ENCODE measurements at regions not wholly inside any gene's neighbourhood (a gene's known extent, or its start where the extent isn't known, plus 50 kb on each side); places are given as distances from the start of the nearest gene placed in this dataset.

GRCh38 chr16:79543219-79543618, 57.3 kb downstream of the MAF start:
- DNase-seq, result no peak

GRCh38 chr16:79542237-79542774, 58.2 kb downstream of the MAF start:
- no peak for DNase-seq

- DNase-seq, result no peak
Observed at GRCh38 chr16:79540825-79541595, 59.5 kb downstream of the MAF start.

DNA sequence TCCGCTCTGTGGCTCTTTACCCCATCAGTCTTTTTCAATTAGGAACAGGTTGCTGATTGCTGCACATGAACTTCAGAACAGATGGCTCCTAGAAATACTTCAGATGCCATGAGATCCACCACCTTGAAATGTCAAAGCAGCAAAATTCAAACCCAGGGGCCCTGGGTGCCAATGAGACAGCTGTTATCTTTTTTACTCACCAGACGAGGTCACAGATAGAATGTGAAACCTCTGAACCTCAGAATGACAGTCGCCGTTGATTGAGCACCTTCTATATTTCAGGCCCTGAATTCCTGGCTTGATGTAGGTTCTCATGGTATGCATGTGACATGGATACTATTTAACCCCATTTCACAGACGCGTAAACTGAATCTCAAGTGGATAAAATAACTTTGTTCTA, 63.0 kb downstream of the MAF start:
- DNase-seq, result no peak

DNA sequence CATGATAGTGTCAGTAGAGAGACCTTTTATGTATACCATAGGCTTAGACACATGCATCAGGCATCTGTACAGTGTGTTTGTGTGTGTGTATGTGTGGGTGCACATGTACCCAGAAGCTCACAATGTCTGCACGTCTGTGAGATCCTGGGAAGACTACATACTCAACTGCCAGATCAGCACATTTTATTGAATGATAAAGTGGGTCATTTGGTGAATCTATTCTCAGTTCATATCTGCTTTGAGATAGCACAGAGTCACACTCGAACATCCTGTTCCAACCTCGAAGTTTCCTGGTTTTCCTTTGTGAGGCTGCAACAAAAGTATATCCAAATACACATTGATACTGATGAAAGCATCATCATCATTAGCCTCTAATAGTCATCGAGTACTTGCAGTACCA, 63.6 kb downstream of the MAF start:
- DNase-seq, result no peak

- no peak for DNase-seq
Observed at GRCh38 chr16:79535130-79535529, 65.4 kb downstream of the MAF start.

DNA sequence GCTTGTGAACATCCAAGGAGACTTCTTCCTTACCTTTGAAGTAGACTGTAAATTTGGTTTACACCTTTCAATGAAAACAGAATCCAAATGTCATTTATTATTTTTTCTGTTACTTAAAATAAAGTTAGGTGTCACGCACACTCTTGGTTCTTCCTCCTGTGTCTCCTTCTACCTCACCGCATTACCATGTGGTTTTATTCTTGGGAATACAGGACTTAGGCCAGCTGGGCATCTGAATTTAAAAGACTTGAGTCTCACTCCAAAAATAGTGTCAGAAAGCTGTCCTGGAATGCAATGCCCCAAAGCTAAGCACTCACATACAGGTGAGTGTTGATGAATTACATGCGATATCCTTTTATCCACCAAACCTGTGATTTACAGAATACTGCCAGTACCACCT, 66.4 kb downstream of the MAF start:
- no peak for DNase-seq

GRCh38 chr16:79533292-79533691, 67.2 kb downstream of the MAF start:
- no peak for DNase-seq

GRCh38 chr16:79532785-79533184, 67.8 kb downstream of the MAF start:
- DNase-seq, result no peak

DNA sequence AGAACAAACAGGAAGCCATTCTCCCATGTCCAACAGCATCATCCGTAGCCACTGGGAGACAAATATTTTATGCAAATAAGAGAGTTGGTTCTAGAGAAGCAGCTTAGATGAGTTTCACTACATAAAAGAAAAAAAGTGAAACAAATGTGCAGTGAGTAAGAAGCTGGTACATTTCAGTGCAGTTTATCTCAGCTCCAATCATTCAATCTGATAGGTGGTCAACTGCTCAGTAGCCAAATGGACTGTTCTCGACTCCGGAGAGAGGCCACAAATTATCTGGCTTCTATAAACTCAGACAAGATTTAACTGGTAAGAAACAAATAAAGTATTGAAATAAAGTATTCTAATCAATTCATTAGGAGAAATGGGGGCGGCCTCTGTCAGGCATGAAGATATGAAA, 68.3 kb downstream of the MAF start:
- DNase-seq, result no peak

DNA sequence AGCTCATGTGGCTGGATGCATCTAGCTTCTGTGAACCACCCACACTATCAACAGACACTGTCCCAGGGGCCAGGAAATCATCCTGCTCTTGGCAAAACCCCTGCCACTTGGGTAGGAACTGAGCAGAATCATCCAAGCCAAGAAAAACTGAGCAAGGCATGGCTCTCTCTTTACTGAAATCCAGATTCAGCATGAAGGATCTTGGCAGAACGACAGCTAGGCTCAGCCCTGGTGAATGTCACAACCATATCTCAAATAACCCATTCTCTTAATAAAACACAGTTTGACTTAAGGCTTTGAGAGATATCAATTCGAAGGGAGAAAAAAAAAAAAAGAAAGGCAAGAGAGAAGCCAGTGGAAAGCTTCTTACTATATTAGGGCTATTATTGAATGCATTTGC, 72.2 kb downstream of the MAF start:
- no peak for DNase-seq

- DNase-seq, result no peak
Observed at GRCh38 chr16:79523971-79524370, 76.6 kb downstream of the MAF start.

GRCh38 chr16:79519448-79519847, 81.1 kb downstream of the MAF start:
- DNase-seq, result no peak

DNA sequence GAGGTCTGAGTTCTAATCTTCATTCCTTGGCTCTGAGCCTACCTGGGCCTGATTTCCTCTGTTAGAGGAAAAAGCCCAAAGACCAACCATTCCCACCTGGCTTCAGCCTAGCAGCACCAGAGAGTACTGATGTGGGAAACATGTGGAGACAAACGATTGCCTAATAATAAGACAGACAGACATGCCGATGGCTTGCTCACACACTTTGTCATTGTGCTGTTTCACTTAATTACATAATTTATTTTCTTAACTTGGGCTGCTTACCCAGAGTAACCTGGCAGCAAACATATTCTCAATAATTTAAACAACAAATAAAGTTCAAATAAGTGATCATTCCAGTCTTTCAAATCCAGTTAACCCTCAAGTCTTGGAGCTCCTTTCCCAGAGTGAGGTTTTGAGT, 83.4 kb downstream of the MAF start:
- no peak for DNase-seq

- no peak for DNase-seq
Observed at GRCh38 chr16:79510879-79511278, 89.7 kb downstream of the MAF start.

- no peak for DNase-seq
Observed at GRCh38 chr16:79509906-79510305, 90.6 kb downstream of the MAF start.

- DNase-seq, result no peak
Observed at GRCh38 chr16:79509211-79509631, 91.3 kb downstream of the MAF start.

DNA sequence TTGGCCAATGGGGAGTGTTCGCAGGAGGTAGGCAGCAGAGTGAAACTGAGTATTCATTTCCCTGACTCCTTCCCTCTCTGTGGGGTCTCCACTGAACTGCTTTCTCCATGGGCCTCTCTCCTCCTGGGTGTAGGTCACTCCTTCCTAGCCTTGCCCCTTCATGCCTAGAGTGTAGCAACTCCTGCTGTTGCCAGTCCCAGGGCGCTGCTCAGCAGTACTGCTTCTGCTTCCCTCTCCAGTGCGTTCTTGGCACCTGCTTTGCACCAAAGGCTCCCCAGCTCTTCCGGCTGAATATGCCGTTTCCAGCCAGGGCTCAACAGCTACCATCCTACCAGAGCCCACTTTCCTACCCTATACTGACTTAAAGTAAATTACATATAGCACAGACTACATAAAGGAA, 92.2 kb downstream of the MAF start:
- DNase-seq, result no peak

- DNase-seq, result no peak
Observed at GRCh38 chr16:79505344-79505743, 95.2 kb downstream of the MAF start.

DNA sequence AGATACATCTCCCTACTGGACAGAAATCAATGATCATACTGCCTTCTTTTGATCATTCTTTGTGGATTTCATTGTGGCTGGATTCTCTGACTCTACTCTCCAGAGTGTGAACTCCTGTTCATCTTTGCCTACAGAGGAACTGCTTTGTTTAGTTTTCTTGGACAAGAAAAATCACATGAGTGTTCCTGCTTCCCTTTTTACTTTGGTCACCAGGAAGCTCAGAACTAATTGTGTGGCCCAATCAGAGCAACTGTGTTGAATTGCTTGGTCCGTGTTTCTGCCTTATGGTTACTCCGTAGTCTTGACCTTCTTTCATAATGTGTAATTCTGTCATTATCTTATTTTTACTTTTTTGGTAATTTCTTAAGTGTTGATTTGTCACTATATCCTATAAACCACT, 97.0 kb downstream of the MAF start:
- no peak for DNase-seq

DNA sequence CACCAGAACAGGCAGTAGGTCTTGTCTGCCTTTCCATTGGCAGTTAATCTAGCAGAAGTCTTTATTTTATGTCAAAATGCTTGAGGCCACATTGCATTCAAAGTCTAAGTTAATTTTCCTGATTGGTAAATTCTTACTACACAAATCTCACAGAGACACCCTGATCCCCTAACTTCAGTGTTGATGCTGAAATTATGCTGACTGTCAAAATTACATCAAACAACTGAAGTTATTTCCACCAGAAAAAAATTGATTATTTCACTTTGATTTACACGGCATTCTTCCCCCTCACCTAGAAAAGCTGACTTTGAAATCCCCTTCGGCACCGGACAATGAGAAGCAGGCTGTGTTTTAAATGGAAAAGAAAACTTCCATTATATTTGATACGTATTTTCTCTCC, 99.1 kb downstream of the MAF start:
- DNase-seq, result no peak

DNA sequence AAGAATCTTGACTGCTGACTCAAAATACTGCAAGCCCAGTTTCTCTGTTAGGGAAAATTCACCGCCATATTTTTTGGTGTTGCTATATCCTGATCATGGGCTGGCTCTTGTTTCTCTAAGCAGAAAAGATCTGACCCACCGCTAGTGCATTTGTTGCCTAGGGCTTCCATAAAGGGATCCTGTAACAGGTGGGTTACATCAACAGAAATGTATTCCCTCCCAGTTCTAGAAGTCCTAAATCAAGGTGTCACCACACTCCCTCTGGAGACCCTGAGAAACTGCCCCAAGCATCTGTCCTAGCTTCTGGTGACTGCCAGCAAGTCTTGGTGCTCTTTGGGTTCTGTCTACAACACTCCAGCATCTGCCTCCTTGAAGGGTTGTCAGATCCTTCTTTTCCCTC, 99.7 kb downstream of the MAF start:
- DNase-seq, result no peak

- no peak for DNase-seq
Observed at GRCh38 chr16:79500286-79500685, 100.3 kb downstream of the MAF start.

GRCh38 chr16:79498928-79499327, 101.6 kb downstream of the MAF start:
- no peak for DNase-seq

All from activated T-cell treated with anti-CD3 and anti-CD28 coated beads, Interleukin-2, amount 50 U/mL, for 48 hours (primary cell).